ENCODE measurements at regions not wholly inside any gene's neighbourhood (a gene's known extent, or its start where the extent isn't known, plus 50 kb on each side); places are given as distances from the start of the nearest gene placed in this dataset.

GRCh38 chr18:10230072-10230471 lies 224.4 kb upstream of the APCDD1 start:
- 91% methylated on average over 3 of the region's 3 CpGs for WGBS
- no peak for DNase-seq
- Histone ChIP-seq H3K27ac (ENCODE audit: low read length) (no peak overlapping the region), H3K4me1 (ENCODE audit: control insufficient read depth, insufficient read depth, low read length) (no peaks in the 10 kb centered on the region), H3K27me3 (ENCODE audit: control insufficient read depth, insufficient read depth) (no peaks in the 10 kb centered on the region), H3K4me3 (ENCODE audit: low read length) (no peak overlapping the region), H3K9me3 (ENCODE audit: control insufficient read depth, low read length) (no peaks in the 10 kb centered on the region)
- intact Hi-C loops (cut with DNase I) = no loop called here
- ATAC-seq = no peak

GRCh38 chr18:10231220-10231619 lies 223.2 kb upstream of the APCDD1 start:
- intact Hi-C loops (cut with DNase I) = no loop called here
- Histone ChIP-seq H3K4me1 (ENCODE audit: control insufficient read depth, insufficient read depth, low read length) (no peaks in the 10 kb centered on the region), H3K27me3 (ENCODE audit: control insufficient read depth, insufficient read depth) (no peaks in the 10 kb centered on the region), H3K9me3 (ENCODE audit: control insufficient read depth, low read length) (no peaks in the 10 kb centered on the region), H3K4me3 (ENCODE audit: low read length) (no peak overlapping the region), H3K27ac (ENCODE audit: low read length) (no peak overlapping the region)
- ATAC-seq (no peak), DNase-seq (no peak)
- 74% methylated on average over 3 of the region's 3 CpGs for WGBS

- Histone ChIP-seq H3K9me3 (ENCODE audit: control insufficient read depth, low read length) (no peaks in the 10 kb centered on the region), H3K27me3 (ENCODE audit: control insufficient read depth, insufficient read depth) (no peaks in the 10 kb centered on the region), H3K4me3 (ENCODE audit: low read length) (no peak overlapping the region), H3K4me1 (ENCODE audit: control insufficient read depth, insufficient read depth, low read length) (no peaks in the 10 kb centered on the region), H3K27ac (ENCODE audit: low read length) (no peak overlapping the region)
- ATAC-seq (no peak), DNase-seq (no peak)
- intact Hi-C loops (cut with DNase I) = no loop called here
- 73% methylated on average over 2 of the region's 2 CpGs for WGBS
These were observed 222.4 kb upstream of the APCDD1 start for GRCh38 chr18:10232062-10232461.

GRCh38 chr18:10233082-10233875 lies 221.2 kb upstream of the APCDD1 start:
- intact Hi-C loops (cut with DNase I) = no loop called here
- H3K4me3 ChIP-seq (ENCODE audit: low read length) = no peak overlapping the region
- no peak for ATAC-seq
- no peak for DNase-seq
- no peaks in the 10 kb centered on the region for H3K4me1 ChIP-seq (ENCODE audit: control insufficient read depth, insufficient read depth, low read length)
- H3K27me3 ChIP-seq (ENCODE audit: control insufficient read depth, insufficient read depth) = no peaks in the 10 kb centered on the region
- H3K27ac ChIP-seq (ENCODE audit: low read length) = no peak overlapping the region
- WGBS = 92% methylated on average over 10 of the region's 10 CpGs
- H3K9me3 ChIP-seq (ENCODE audit: control insufficient read depth, low read length) = no peaks in the 10 kb centered on the region

- Histone ChIP-seq H3K4me3 (ENCODE audit: low read length) (no peak overlapping the region), H3K27ac (ENCODE audit: low read length) (no peak overlapping the region), H3K4me1 (ENCODE audit: control insufficient read depth, insufficient read depth, low read length) (no peaks in the 10 kb centered on the region), H3K9me3 (ENCODE audit: control insufficient read depth, low read length) (no peaks in the 10 kb centered on the region), H3K27me3 (ENCODE audit: control insufficient read depth, insufficient read depth) (no peaks in the 10 kb centered on the region)
- DNase-seq = no peak
- intact Hi-C loops (cut with DNase I) = no loop called here
- no peak for ATAC-seq
- WGBS = 96% methylated on average over 5 of the region's 5 CpGs
These were observed 220.2 kb upstream of the APCDD1 start for GRCh38 chr18:10234281-10234680.

- Histone ChIP-seq H3K9me3 (ENCODE audit: control insufficient read depth, low read length) (no peaks in the 10 kb centered on the region), H3K27me3 (ENCODE audit: control insufficient read depth, insufficient read depth) (no peaks in the 10 kb centered on the region), H3K27ac (ENCODE audit: low read length) (no peak overlapping the region), H3K4me3 (ENCODE audit: low read length) (no peak overlapping the region), H3K4me1 (ENCODE audit: control insufficient read depth, insufficient read depth, low read length) (no peaks in the 10 kb centered on the region)
- WGBS = 62% methylated on average over 6 of the region's 6 CpGs
- intact Hi-C loops (cut with DNase I) = no loop called here
- peak; percentile 67 to 72 for ATAC-seq
- no peak for DNase-seq
These were observed 219.3 kb upstream of the APCDD1 start for GRCh38 chr18:10234912-10235660.

- H3K27me3 ChIP-seq (ENCODE audit: control insufficient read depth, insufficient read depth) = no peaks in the 10 kb centered on the region
- intact Hi-C loops (cut with DNase I) = no loop called here
- H3K9me3 ChIP-seq (ENCODE audit: control insufficient read depth, low read length) = no peaks in the 10 kb centered on the region
- no peak overlapping the region for H3K27ac ChIP-seq (ENCODE audit: low read length)
- DNase-seq (no peak), ATAC-seq (no peak)
- no peaks in the 10 kb centered on the region for H3K4me1 ChIP-seq (ENCODE audit: control insufficient read depth, insufficient read depth, low read length)
- WGBS = 94% methylated on average over 2 of the region's 2 CpGs
- H3K4me3 ChIP-seq (ENCODE audit: low read length) = no peak overlapping the region
These were observed 218.8 kb upstream of the APCDD1 start for GRCh38 chr18:10235661-10235952.

- peak; percentile 52 to 86 (median 63) for DNase-seq
- no peak overlapping the region for H3K4me3 ChIP-seq (ENCODE audit: low read length)
- no peak overlapping the region for H3K27ac ChIP-seq (ENCODE audit: low read length)
- no peaks in the 10 kb centered on the region for H3K4me1 ChIP-seq (ENCODE audit: control insufficient read depth, insufficient read depth, low read length)
- WGBS = 49% methylated on average over 11 of the region's 11 CpGs
- no peaks in the 10 kb centered on the region for H3K9me3 ChIP-seq (ENCODE audit: control insufficient read depth, low read length)
- intact Hi-C loops (cut with DNase I) = no loop called here
- ATAC-seq = peak; percentile 42 to 69
- no peaks in the 10 kb centered on the region for H3K27me3 ChIP-seq (ENCODE audit: control insufficient read depth, insufficient read depth)
These were observed 215.3 kb upstream of the APCDD1 start for GRCh38 chr18:10239103-10239502.

- no peak for ATAC-seq
- H3K4me3 ChIP-seq (ENCODE audit: low read length) = no peak overlapping the region
These were observed 214.3 kb upstream of the APCDD1 start for GRCh38 chr18:10239991-10240634.

GRCh38 chr18:10240973-10241372 lies 213.5 kb upstream of the APCDD1 start:
- DNase-seq (no peak), ATAC-seq (no peak)
- intact Hi-C loops (cut with DNase I) = no loop called here
- no peak overlapping the region for H3K4me3 ChIP-seq (ENCODE audit: low read length)
- WGBS = 95% methylated on average over 2 of the region's 2 CpGs
- H3K9me3 ChIP-seq (ENCODE audit: control insufficient read depth, low read length) = no peaks in the 10 kb centered on the region
- no peaks in the 10 kb centered on the region for H3K4me1 ChIP-seq (ENCODE audit: control insufficient read depth, insufficient read depth, low read length)
- no peaks in the 10 kb centered on the region for H3K27me3 ChIP-seq (ENCODE audit: control insufficient read depth, insufficient read depth)
- no peak overlapping the region for H3K27ac ChIP-seq (ENCODE audit: low read length)

More at GRCh38 chr18:10239991-10240634, 214.3 kb upstream of the APCDD1 start:
- no peak for DNase-seq
- H3K27me3 ChIP-seq (ENCODE audit: control insufficient read depth, insufficient read depth) = no peaks in the 10 kb centered on the region
- H3K4me1 ChIP-seq (ENCODE audit: control insufficient read depth, insufficient read depth, low read length) = no peaks in the 10 kb centered on the region
- intact Hi-C loops (cut with DNase I) = no loop called here
- no peak overlapping the region for H3K27ac ChIP-seq (ENCODE audit: low read length)
- no peaks in the 10 kb centered on the region for H3K9me3 ChIP-seq (ENCODE audit: control insufficient read depth, low read length)
- WGBS = 80% methylated on average over 5 of the region's 5 CpGs

GRCh38 chr18:10241579-10241978 lies 212.9 kb upstream of the APCDD1 start:
- DNase-seq = no peak
- 40% methylated on average over 1 of the region's 1 CpG for WGBS
- Histone ChIP-seq H3K27me3 (ENCODE audit: control insufficient read depth, insufficient read depth) (no peaks in the 10 kb centered on the region), H3K9me3 (ENCODE audit: control insufficient read depth, low read length) (no peaks in the 10 kb centered on the region), H3K4me3 (ENCODE audit: low read length) (no peak overlapping the region), H3K27ac (ENCODE audit: low read length) (no peak overlapping the region), H3K4me1 (ENCODE audit: control insufficient read depth, insufficient read depth, low read length) (no peaks in the 10 kb centered on the region)
- no peak for ATAC-seq
- intact Hi-C loops (cut with DNase I) = no loop called here

Data from right cardiac atrium (tissue), 5 donors.